ELR (cell line): ENCODE measurements at regions not wholly inside any gene's neighbourhood (a gene's known extent, or its start where the extent isn't known, plus 50 kb on each side); places are given as distances from the start of the nearest gene placed in this dataset.
A peak's percentile ranks its signal among the peaks of the same experiment; 100 is the strongest.

Experiments
- DNase-seq: peaks from one replicate; pipeline ENCODE4 v3.0.0-alpha.2; 2015; ENCODE audit warnings: low read depth

DNA sequence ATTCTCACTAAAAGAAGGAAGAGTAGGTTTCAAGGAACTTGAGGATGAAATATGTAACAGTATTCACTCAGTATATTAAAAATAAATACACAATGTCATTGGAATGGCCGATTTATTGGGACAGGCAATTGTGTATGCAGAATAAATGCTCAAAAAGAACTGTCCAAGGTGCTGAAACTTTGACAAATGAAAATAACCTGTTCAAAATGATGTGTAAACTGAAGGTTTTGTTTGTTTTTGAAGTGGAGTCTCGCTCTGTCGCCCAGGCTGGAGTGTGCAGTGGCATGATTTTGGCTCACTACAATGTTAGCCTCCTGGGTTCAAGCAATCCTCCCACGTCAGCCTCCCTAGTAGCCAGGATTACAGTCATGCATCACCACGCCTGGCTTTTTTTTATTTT, 318.7 kb upstream of the RBFOX1 start:
- DNase-seq, result peak; percentile 4

DNA sequence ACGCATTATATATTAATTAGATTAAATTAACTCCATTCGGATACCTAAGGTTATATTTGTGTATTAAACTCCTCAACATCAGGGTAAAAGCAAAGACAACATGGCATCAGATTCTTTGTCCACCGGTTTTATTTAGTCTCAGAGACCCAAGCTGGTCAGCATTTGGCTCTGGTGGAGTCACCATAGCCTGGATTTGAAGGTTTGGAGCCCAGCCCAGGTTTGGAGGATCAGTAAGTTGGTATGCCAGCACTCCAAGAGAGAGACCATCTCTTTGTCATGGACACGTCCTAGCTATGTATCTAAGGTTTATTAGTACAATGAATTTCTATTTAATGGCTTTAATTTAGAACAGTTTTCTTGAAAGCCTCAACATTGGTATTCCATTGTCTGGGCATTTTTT, 328.4 kb upstream of the RBFOX1 start:
- no peak for DNase-seq

DNA sequence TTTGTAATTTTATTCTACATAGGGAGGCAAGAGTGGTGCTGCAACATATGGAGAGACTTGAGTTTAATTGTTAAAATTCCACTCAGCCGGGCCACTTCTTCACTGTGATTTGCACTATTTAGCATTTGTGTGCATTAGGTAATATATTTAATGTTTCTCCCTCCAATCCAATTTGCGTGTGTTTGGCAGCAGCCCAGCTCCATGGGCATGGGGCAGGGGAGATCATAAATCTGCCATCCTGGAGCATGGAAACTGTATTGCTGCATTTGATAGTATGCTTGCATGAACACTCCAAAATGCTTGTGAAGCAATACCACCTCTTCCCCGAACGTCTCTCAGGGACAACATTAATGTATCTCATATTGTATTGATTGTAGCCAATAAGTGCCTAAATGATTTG, 339.1 kb upstream of the RBFOX1 start:
- no peak for DNase-seq

DNA sequence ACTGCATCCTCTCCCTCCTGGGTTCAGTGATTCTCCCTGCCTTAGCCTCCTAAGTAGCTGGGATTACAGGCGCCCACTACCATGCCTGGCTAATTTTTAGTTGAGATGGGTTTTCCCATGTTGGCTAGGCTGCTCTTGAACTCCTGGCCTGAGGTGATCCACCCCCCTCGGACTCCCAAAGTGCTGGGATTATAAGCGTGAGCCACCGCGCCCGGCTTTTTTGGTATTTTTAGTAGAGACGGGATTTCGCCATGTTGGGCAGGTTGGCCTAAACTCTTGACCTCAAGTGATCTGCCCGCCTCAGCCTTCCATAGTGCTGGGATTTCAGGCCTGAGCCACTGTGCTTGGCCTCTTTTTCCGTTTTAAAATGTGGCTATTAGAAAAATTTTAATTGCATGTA, 343.8 kb upstream of the RBFOX1 start:
- no peak for DNase-seq

DNA sequence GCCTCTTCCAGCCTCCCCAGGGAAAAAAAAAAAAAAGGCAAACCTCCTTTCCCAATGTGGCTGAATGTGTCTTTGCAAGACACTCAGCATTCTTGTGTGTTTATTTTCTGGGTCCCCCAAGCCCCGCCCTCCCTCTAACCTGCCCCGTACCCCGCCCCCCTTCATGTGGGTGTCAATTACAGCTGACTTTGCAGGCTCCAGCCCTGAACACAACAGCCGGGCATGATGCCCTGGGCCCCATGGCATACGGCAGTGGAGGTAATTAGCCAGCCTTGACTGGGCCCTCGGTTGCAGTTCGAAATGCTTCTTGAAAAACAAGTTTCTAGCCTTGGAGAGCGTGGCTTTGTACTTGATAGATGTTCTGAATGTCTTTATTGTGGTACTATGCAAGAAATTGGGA, 354.7 kb upstream of the RBFOX1 start:
- no peak for DNase-seq

DNA sequence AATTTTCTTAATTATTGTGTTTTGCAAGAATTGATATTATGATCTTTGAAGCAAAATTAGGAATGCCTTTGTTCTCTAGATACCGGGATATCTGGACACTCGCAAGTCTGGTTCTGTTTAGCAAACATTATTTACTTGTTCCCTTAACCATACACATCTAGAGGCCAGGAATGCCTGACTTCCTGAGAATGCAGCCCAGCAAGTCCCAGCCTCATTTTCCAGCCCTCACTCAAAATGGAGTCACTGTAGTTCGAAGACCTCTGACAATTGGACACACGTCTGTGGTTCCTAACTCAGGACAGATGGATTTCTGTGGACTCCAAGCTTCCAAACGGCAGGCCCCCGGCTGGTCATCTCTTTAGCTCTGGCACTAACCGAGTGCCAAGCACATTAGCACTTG, 355.4 kb upstream of the RBFOX1 start:
- DNase-seq, result no peak

DNA sequence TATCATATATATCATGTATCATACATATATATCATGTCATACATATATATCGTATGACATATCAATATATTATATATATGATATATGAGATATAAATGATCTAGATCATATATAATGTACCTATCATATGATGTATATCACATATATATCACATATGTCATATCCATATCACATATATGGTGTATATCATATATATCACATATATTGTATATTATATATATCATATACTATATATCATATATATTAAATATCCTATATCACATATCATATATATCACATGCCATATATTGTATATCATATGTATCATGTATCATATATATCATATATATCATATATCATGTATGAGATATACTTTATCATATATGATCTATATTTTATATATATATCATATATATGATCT, 355.9 kb upstream of the RBFOX1 start:
- DNase-seq, result no peak

DNA sequence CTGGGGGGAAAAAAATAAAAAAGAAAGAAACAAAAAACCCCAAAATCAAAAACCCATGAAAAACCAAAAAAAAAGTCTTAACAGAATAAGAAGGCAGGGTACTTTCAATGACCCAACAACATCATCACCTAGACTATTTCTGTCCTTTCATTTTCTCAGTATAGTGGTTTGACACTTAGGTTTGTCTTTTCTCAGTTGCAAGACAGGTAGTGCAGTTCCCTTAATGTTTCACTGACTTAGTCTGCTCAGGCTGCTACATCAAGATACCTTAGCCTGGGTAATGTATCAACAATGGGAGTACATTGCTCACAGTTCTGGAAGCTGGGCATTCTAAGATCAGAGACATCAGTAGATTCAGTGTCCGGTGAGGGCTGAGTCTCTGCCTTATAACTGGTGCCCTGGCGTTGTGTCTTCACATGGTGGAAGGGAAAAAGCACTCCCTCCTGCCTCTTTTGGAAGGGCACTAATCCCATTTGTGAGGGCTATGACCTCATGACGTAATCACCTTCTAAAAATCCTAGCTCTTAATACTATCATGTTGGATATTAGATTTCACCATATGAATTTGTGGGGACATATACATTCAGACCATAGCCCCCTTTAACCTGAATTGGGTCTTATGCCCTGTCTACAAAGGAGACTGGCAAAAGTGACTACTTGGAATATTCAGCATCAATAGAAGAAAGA, 362.3 kb upstream of the RBFOX1 start:
- no peak for DNase-seq

DNA sequence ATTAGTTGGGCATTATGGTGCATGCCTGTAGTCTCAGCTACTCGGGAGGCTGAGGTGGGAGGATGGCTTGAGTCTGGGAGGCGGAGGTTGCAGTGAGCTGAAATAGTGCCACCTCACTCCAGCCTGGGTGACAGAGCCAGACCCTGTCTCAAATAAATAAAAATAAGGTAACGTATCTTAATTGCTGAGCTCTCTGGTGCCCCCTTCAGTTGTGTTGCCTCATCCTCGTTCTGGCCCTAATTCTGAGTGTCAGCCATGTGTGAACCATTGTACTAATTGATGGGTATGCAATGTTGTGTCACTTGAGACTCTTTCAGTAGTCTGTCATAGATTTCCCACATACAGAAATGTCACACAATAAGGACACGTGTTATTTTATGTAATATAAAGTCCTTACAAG, 363.1 kb upstream of the RBFOX1 start:
- DNase-seq, result no peak

DNA sequence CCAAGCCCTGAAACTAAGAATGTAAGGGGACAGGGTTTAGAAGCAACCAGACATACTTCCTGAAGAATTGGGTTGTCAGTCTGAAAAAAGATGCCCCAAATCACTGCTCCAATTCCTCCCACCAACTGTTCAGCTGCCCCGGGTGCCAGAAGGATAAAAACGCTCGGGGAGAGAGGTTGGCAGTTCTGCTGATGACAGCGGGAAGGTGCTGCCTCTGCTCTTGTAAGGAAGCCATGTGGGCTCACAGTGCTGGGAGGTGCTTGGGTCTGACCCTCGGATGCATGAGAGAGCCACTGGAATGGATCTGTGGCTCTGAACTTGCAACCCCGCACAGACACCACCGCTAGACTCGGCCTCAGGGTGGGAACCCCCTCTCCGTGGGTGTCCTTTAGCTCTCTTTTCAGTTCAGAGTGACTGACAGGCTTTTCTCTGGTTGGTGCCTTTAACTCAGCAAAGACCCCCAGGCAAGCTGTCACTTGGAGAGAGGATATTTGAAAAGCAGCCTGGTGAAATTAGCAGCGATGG, 364.8 kb upstream of the RBFOX1 start:
- no peak for DNase-seq

DNA sequence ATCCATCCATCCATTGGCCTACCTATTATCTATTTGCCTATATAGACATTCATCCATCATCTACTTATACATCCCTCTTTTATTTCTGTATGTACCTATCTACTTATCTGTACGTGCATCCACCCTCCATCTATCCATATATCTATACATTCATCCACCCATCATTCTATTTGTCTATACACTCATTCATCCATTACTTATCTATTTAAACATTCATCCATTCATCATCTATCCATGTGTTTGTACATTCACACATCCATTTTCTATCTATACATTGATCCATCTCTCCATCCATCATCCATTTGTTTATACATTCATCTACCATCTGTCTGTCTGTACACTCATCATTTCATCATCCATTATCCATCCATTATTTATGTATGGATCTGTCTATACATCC, 365.7 kb upstream of the RBFOX1 start:
- no peak for DNase-seq

DNA sequence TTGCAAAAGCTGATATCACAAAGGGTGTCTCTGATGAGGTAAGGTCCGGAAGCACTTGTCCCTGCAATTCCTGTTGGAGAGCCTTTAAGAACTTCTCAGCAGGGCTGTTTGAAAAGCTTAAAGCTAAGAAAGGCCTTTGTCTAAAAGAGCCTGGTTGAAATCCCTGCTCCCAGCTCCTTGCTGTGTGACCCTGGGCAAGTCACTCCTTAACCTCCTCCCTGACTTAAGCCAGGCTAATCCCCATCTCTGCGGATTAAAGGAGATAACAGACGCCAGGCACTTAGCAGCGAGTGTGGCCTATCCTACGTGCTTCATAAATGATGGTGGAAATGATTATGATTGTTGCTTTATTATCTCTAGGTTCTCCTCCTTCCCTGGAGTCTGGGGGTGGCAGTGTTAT, 368.0 kb upstream of the RBFOX1 start:
- no peak for DNase-seq

DNA sequence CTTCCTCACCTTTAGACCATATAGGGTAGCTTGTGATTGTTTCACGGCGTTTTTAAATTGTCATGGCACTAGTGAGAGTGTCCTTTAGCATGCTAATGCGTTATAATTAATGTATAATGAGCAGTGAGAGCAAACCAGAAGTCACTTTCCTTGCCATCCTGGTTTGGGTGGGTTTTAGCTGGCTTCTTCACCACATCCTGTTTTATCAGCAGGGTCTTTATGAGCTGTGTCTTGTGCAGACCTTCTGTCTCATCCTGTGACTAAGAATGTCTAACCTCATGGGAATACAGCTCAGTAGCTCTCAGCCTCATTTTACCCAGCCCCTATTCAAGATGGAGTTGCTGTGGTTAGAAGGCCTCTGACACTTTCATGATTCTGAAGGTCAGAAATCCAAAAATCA, 370.9 kb upstream of the RBFOX1 start:
- DNase-seq, result no peak

DNA sequence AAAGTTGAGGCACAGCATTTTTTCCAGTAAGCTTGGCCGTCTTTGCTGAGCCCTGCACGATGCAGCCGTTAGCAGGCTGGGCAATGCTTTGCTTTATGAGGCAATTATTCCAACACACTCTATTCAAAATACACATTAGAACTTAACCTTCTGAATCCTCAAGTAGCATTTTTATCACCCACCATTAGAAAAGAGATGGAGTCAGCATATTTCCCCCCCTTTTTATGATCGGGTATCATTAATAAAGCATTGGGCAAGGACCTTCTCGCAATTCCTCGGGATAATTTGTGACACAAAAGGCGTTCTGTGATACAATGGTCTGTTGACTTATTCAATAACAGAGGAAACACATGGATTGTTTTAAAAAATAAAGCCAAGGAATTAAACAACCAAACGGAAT, 374.5 kb upstream of the RBFOX1 start:
- no peak for DNase-seq

DNA sequence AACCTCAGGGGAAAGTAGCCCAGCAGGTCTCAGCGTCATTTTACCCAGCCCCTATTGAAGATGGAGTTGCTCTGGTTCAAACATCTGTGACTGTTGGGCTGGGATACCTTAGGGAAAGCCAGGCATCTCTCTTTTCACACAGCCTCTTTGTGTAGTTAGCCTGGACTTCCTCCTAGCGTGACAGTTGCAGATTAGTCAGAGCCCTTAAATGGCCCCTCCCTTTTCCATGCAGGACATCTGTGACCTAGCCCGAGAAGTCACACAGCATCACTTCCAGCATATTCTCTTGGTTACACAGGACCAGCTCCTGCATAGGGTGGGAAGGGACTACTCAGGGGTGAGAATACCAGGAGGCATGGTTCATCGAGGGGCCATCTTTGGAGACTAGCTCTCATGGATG, 375.0 kb upstream of the RBFOX1 start:
- no peak for DNase-seq

DNA sequence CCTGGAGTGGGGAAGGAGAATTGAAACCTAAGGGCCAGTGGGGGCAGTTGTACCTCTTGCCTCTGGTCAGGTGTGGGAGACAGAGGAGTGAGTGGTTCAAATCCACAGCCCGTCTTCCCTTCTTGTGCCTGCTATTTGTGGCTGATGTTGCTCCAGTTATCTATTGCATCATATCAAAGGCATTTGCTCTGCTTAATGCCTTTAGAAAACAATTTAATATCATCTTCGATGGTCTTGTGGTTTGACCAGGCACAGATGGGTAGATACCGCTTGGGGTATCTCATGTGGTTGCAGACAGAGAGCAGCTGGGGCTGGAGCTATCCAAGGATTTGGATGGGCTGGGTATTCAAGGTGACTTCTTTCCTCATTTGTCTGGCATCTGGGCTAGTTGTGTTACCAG, 376.1 kb upstream of the RBFOX1 start:
- no peak for DNase-seq

DNA sequence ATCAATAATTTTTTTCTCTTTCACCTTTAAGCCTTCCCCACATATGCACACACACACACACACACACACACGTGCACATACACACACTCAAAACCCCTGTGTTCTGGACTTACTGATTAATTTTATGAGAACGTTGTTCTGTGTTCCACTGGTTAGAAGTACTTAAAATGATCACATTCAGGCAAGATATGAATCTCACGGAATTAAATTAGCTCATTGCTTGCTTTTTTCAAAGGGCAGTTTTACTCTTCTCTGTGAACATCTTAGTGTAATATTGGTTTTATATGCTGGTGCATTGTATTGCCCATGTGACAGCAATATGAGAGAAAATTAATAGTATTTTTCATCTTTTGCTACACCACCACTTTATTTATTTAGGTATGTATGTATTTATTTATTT, 377.3 kb upstream of the RBFOX1 start:
- DNase-seq, result no peak

DNA sequence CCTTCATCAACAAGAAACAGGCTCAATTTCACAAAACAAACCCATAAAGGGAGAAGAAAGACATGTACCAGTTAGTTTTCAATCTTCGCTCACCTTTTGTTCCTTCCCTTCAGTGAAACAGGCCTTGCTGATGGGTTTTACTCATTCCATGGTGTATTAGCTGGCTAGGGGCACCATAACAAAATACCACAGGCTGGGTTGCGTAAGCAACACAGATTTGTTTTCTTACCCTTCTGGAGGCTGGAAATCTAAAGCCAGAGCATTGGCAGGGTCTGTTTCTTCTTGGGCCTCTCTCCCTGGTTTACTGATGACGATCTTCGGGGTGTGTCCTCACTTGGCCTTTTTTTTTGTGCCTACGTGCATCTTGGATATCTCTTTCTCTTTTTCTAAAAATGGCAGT, 383.4 kb upstream of the RBFOX1 start:
- no peak for DNase-seq

DNA sequence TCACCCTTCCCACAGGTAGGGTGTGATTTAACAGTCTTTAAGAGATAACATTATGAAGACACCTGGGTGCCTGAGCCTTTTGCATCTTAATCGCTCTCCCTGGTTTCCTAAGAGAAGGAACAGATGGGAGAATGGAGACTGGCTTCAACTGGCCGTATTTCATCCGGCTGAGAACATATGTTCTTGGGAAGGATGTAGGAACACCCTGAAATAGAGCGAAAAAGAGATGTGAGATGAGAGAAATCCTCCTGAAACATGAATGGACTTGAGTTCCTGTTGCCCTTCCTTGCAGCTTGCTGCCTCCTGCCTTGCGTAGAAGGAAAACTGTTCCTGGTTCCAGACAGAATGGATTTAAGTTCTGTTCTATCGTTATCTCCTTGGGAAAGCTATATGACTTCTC, 385.4 kb upstream of the RBFOX1 start:
- DNase-seq, result no peak

DNA sequence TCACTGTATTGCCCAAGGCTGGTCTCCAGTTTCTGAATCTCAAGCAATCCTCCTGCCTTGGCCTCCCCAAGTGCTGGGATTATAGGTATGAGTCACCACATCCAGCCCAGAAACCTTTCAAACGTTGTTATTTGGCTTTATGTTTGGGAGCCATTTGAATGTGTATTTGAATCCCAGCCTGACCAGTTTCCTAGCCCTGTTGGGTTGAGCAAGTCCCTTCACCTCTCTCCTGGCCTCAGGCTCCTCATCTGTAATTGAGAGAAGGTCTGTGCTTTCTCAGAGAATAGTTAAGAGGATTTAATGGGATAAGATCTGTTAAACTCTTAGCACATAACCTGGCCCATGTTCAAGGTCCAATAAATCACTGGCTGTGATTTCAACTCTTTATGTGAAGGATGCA, 385.8 kb upstream of the RBFOX1 start:
- DNase-seq, result no peak

DNA sequence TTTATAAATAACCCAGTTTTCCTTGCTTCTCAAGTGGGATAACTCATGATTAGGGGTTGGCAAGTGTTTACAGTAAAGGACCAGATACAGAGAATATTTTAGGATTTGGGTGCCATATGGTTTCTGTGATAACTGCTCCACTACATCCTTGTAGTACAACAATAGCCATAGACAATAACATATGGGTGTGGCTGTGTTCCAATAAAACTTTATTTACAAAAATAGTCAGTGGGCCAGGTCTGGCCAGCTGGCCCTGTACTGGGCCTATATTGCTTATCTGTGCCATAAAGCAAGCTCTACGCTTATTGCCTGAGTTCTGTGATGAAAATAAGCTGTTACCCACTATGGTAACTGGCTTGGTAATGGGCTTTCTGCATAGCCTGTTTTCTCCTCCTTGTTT, 386.5 kb upstream of the RBFOX1 start:
- no peak for DNase-seq

DNA sequence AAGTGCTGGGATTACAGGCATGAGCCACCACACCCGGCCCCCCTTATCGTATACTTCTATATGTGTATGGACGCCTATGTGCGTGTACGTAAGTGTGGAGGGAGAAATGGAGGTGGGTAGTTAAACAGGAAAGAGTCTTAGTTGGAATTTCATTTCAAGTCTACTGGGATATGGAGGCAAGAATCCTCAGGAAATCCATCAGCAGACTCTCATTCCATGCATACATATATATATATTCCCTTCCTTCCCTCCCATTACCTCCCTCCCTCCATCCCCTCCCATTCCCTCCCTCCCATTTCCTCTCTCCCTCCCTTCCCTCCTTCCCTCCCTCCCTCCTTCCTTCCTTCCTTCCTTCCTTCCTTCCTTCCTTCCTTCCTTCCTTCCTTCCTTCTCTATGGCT, 391.7 kb upstream of the RBFOX1 start:
- DNase-seq, result no peak

DNA sequence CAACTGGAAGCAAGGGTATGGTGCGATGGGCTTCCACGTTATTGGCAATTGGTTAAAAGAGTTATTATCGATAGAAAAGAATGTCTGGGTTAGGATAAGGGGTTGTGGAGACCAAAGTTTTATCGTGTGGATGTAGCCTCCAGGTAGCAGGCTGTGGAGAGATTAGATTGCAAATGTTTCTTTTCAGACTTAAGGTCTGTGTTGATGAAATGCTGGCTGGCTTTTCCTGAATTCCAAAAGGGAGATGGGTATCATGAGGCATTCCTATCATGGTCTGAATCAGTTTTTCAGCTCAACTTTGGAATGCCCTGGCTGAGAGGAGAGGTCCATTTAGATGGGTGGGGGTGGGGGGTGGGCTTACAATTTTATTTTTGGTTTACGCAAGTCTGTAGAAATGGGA, 395.0 kb upstream of the RBFOX1 start:
- no peak for DNase-seq

DNA sequence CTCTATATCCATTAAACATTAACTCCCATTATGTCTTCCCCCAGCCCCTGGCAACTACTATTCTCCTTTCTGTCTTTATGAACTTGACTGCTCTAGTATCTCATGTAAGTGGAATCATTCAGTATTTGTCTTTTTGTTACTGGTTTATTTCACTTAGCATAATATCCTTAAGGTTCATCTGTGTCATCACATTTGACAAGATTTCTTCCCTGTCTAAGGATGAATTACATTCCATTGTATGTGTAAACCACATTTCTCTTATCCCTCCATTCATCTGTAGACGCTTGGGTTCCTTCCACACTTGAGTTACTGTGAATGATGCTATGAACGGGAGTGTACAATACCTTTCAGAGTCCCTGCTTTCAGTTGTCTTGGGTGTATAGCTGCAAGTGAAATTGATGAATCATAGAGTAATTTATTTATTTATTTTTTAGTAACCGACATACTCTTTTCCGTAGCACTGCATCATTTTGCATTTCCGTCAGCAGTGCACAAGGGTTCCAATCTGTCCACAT, 399.7 kb upstream of the RBFOX1 start:
- DNase-seq, result no peak
